IPS-NIHi11 (cell line): ENCODE measurements at regions not wholly inside any gene's neighbourhood (a gene's known extent, or its start where the extent isn't known, plus 50 kb on each side); places are given as distances from the start of the nearest gene placed in this dataset.

Experiments
- DNase-seq: peaks from one replicate; pipeline ENCODE4 v3.0.0; 2012; ENCODE audit warnings: mixed read lengths, low spot score

GRCh38 chr20:22652681-22653588 is 68.6 kb upstream of the FOXA2 start:
- peak; percentile 49 for DNase-seq

GRCh38 chr20:22653658-22654642 is 69.6 kb upstream of the FOXA2 start:
- DNase-seq = no peak

- DNase-seq = peak; percentile 39
Measured at GRCh38 chr20:22663528-22664025, 79.2 kb upstream of the FOXA2 start.

- no peak for DNase-seq
Measured at GRCh38 chr20:22667198-22667597, 82.8 kb upstream of the FOXA2 start.

- no peak for DNase-seq
Measured at GRCh38 chr20:22672191-22672590, 87.8 kb upstream of the FOXA2 start.

GRCh38 chr20:22673467-22673866 is 89.1 kb upstream of the FOXA2 start:
- no peak for DNase-seq

GRCh38 chr20:22675341-22675740 is 91.0 kb upstream of the FOXA2 start:
- no peak for DNase-seq

GRCh38 chr20:22678678-22679077 is 94.3 kb upstream of the FOXA2 start:
- no peak for DNase-seq

- DNase-seq = no peak
Measured at GRCh38 chr20:22679197-22679596, 94.8 kb upstream of the FOXA2 start.

GRCh38 chr20:22680031-22680740 is 95.8 kb upstream of the FOXA2 start:
- no peak for DNase-seq

GRCh38 chr20:22681591-22682248 is 97.3 kb upstream of the FOXA2 start:
- no peak for DNase-seq

- DNase-seq = no peak
Measured at GRCh38 chr20:22682381-22682780, 98.0 kb upstream of the FOXA2 start.

GRCh38 chr20:22684072-22684762 is 99.8 kb upstream of the FOXA2 start:
- DNase-seq = peak; percentile 71

GRCh38 chr20:22684763-22685443 is 100.5 kb upstream of the FOXA2 start:
- DNase-seq = no peak

- DNase-seq = peak; percentile 75
Measured at GRCh38 chr20:22686097-22686496, 101.7 kb upstream of the FOXA2 start.

GRCh38 chr20:22687676-22688349 is 103.4 kb upstream of the FOXA2 start:
- DNase-seq = no peak

- no peak for DNase-seq
Measured at GRCh38 chr20:22688485-22688884, 104.1 kb upstream of the FOXA2 start.

- no peak for DNase-seq
Measured at GRCh38 chr20:22689266-22689665, 104.9 kb upstream of the FOXA2 start.

GRCh38 chr20:22690000-22690399 is 105.6 kb upstream of the FOXA2 start:
- no peak for DNase-seq
